HG02840 (cell line): ENCODE measurements at regions not wholly inside any gene's neighbourhood (a gene's known extent, or its start where the extent isn't known, plus 50 kb on each side); places are given as distances from the start of the nearest gene placed in this dataset.
A peak's percentile ranks its signal among the peaks of the same experiment; 100 is the strongest.

Source experiments
- ATAC-seq: cut with Tn5 transposase; IDR thresholded peaks from one replicate; pipeline ENCODE4 v1.9.1; 2021; ENCODE audit warnings: mild to moderate bottlenecking, moderate library complexity, moderate number of reproducible peaks; ENCODE audit not compliant: unreplicated experiment, low FRiP score

DNA sequence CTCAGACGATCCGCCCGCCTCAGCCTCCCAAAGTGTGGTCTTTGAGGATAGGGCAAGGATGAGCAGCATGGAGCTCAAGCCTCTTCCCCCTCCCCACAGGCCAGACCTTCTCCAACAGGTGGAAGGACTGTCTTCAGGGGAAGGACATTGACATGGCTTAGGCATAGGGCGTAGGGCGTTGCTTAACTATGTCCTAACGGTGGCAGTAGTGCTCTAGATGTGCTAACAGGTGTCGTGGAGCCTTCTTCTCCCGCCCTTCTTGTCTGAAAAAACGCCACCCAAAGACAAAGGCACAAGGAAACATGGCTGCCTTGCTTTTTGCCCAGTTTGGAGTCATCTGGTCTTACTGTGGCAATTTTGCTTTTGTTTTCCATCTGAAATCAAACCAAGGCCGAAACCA is 219.8 kb downstream of the OR13H1 start:
- ATAC-seq: peak; percentile 60

DNA sequence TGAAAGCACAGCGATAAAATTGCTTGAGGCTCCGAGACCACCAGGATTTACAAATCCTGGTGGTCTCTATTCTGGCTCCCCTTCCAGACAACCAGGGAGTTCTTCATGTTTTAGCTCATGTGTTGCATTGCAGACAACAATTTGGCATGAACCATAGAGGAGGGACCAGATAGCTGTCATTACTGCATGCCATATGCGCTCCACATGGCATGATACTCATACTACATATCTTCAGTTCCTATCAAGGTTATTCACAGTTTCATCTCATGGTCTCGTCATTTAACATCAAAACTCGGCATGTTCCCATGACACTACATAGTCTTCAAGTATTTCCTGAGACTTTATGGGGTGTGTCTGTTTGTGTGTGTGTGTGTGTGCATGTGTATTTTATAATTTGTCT is 220.3 kb downstream of the OR13H1 start:
- no peak for ATAC-seq

DNA sequence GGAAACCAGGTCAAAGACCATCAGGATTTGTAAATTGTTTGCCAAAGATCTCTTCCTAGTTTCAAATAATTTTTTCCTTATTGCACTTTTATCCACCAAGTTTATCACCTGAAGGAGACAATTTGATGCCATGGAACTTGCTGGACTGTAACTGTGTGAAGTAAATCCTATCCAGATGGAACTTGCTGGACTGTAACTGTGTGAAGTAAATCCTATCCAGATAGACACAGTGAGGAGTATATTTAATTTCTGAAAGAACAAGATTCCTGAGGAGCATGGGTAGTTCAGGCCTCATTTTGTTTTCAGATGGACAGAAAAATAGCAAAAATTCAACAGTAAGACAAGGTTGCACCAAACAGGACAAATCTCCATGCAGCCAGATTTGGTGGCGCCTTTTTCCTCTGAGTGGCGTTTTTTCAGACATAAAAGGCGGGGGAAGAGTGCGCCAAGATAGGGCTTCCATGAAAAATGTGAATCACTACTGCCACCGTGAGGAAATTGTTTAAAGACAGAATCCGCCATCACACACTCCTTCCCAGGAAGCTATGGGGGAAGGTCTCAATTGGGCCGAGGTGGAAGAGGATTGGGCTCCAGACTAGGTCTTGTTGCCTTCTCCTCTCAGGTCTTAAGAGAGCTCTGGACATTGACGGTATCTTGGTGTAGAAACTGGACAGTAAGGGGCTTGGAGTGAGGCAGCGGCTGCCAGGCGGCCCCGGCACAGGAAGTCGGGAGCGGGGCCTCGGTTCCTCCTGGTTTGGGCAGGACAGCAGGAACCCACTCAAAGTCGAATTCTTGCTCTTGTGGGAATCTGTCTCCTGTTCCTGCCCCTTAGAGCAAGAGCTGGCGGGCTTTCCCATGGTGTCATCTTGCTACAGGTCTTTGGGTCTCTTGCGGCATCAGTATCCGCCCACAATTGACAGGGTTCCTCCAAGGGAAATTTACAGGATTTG is 234.7 kb downstream of the OR13H1 start:
- peak; percentile 62 for ATAC-seq

- ATAC-seq: no peak
These were observed 235.4 kb downstream of the OR13H1 start for GRCh38 chrX:131779306-131779705.

DNA sequence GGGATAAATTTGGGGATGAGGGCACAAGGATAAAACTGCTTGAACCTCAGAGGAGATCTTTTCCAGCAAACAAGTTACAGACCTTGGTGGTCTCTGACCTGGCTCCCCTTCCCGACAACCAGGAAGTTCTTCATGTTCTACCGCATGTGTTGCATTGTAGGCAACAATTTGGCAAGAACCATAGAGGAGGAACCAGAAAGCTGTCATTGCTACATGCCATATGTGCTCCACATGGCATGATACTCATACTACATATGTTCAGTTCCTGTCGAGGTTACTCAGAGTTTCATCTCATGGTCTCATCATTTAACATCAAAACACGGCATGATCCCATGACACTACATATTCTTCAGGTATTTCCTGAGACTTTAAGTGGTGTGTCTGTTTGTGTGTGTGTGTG is 235.9 kb downstream of the OR13H1 start:
- no peak for ATAC-seq

DNA sequence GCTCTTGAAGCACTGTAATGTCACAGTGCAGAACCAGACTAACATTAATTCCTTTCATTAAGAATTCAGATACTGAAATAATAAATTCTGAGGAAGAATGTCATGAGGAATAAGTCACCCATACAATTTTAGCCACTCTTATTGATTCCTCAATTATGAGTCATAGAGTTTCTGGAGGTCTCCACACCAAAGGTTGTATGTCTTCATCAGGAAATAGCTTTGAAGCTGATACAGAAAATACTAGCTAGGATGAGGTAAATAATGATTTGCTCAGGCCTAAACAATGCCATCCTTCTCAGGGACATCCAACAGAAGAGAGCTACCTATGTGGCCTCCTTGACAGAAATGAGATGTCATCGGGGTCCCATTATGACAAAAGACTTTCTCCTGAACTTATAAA is 238.8 kb downstream of the OR13H1 start:
- no peak for ATAC-seq

- peak; percentile 41 for ATAC-seq
These were observed 239.4 kb upstream of the STK26 start for GRCh38 chrX:131783555-131784308.

DNA sequence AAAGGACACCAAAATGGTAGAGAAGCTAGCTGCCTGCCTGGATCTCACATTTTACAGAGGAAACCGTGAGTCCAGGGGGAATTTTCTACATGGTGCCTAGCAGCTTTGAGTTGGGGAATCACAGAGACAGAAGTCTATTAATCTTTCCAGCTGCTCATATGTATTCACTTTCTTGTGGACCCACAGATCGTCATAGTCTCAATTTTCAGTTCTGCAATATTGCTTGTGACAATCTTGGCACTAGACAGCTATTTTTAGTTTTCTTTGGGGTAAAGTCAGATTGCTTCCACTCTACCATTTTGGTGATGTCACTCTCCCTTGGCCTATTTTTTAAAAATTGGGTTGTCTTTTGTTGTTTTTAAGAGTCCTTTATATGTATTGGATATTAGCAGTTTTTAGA is 233.4 kb upstream of the STK26 start:
- ATAC-seq: no peak

DNA sequence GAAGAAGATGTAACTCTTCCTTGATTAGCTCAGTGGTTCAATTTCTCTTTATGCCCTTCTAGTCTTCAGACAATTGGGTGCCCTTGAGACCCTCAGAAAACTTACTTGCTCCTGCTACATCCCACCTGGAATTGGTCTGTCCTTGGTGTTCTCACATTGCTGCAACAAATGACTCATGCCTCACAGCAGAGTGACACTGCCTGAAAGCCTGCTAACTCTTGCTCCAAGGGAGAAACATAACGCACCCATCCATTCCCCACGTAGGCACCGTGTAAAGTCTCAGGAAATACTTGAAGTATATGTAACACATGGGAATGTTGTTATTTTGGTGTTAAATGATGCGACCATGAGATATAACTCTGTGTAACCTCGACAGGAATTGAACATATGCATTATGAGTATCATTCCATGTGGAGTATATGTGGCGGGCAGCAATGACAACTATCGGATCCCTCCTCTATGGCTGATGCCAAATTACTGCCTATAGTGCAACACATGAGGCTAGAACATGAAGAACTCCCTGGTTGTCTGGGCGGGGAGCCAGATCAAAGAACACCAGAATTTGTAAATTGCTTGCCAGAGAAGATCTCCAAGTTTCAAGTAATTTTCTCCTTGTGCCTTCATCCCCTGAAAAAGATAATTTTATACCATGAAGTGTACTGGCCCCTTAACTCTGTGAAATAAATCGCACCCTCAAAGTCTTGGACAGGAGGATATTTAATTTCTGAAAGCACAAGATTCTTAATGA is 231.3 kb upstream of the STK26 start:
- no peak for ATAC-seq

DNA sequence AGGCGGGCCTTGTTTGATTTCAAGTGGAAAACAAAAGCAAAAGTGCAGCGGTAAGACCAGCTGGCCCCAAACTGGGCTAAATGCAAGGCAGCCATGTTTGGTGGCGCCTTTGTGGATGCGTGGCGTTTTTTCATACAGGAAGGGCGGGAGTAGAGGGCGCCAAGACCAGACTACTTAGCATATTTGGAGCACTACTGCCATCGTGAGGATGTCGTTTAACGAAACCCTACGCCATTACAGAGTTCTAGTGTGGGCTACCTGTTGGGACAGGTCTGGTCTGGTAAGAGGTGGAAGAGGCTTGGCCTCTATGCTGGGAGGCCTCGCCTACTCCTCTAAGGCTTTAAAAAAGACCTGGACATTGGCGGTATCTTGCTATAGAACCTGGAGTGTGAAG is 230.7 kb upstream of the STK26 start:
- ATAC-seq: peak; percentile 77

DNA sequence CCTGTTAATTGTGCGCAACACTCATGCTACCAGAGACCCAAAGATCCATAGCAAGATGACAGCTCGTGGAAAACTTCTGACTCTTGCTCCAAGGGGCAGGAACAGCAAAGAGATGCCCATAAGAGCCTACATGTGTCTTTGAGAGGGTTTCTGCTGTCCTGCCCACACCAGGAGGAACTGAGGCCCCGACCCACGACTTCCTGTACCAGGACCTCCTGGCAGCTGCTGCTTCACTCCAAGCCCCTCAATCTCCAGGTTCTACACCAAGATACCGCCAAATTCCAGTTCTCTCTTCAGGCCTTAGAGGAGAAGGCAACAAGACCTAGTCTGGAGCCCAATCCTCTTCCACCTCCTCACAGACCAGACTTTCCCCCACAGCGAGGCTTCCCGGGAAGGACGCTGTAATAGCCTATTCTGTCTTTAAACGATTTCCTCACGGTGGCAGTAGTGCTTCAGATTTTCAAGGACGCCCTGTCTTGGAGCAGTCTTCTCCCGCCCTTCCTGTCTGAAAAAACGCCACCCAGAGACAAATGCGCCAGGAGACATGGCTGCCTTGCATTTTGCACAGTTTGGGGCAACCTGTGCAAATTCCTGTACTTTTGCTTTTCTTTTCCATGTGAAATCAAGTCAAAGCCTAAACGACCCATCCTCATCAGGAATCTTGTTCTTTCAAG is 230.2 kb upstream of the STK26 start:
- ATAC-seq: peak; percentile 46

DNA sequence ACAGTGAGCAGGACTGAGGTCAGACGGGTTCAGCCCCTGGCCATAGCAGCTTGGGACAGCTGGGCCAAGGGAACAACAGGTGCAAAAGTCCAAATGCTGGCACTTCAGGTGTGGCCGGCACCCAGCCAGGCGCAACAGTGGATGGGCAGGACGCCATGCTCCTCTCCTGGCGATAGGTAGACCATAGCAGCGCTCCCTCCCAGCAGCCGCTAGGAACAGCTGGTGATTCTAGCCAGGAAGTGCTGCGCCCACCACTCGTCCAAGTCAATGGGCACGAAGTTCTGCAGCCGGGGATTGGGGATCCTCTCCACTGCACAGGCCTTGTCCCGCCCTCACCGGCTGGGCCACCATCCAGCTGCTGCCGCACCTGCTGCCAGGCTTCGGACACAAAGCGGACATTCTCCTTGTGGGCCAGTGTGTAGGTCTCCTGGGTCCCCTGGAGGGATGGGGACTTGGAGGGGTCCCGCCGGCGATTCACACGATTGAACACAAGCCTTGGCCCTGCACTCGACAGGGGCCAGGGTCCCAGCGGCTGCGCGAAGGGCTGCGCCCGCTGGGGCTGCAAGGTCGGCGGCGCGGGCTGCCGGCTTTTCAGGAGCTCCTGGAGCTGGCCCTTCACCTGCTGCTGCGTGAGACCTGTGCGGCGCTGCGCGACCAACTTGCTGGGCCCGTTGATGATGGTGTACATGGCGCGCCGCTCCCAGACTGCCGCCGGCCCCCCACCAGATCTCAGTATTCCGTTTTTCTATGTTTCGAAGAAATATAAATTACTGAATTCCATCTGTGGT is 227.5 kb upstream of the STK26 start:
- ATAC-seq: no peak

DNA sequence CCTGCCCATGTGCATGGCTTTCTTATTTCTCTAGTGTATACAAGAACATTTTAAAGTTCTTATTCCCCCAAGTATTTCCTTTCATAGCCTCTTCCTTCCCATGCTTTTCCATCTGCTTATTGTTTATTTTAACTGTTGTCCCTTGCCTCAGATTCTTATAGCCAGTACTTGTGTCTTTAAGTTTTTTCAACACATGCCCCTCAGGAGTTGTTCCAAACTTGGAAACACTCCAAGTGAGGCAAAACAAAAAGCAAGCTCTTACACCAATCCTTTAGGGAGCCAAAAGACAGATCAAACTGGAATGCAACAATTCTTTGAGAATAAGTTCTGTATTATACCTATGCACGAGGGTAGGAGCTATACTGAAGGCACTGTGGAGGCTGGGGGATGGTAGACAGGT is 222.0 kb upstream of the STK26 start:
- no peak for ATAC-seq

DNA sequence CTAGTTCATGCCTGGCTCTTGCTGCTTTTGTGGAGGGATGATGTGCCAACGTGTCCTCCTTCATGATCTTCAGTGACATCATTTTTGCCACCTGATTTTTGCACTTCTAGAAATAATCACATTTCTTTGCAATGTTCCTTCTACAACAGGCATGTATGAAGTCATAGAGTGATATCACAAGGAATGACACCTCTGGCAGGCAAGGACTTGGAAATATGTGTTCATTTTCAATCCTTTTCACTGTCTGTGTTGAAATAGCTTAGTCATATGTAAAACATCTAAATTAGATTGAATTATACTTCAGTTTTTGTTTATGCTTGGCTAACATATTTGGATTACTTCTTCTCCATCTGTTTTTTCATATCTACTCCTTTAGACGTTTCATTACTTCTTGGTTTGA is 221.2 kb upstream of the STK26 start:
- no peak for ATAC-seq

- no peak for ATAC-seq
These were observed 220.1 kb upstream of the STK26 start for GRCh38 chrX:131802836-131803626.

DNA sequence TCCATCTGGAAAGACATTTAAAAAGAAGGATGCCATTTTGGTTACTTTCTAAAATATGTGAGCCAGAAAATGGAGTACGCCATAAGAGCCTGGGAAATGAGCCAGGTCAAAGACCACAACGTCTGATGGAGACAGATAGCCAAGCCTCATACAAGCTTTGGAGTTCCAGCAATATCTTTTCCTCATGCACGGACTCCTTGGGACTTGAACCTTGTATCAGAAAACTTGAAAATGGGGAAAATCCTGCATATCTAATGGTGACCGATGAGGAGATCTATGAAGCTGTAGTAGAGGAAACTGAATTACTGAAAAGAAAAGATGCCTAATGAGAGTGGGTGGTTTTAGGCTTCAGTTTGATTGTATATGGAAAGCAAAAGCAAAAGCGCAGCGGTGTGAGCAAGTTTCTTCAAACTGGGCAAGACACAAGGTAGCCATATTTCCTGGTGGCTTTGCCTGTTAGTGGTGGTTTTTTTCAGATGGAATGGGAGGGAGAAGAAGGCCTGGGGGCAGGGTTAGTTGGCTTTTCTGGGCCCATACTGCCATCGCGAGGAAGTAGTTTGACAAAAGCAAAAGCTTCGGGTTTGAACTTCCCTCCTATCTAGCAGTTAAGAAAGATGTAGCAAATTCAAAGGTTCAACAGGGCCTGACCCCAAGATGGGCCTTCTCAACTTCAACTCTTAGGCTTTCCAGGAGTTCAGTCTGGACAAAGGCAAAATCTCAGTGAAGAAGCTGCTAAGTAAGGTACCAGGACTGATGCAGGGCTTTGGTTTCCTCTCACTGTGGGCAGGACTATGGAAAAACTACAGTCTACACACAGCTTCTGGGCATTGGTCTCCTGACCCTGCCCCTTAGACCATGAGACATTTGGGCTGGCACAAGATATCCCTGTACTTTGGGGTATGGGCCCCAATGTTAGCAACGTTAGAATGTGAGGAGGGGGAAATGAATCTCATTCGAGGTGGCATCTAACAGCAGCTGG is 210.0 kb upstream of the STK26 start:
- ATAC-seq: peak; percentile 87

GRCh38 chrX:131816551-131817136 is 206.5 kb upstream of the STK26 start:
- peak; percentile 53 for ATAC-seq
